NCI-H2196 treated with DMSO at 0.1 percent for 48 hours (cell line): ENCODE measurements at regions not wholly inside any gene's neighbourhood (a gene's known extent, or its start where the extent isn't known, plus 50 kb on each side); places are given as distances from the start of the nearest gene placed in this dataset.

Experiments used
- DNase-seq: peaks from one replicate; lab custom pipeline; 2025; ENCODE audit not compliant: unreplicated experiment; lab: John Stamatoyannopoulos, UW

DNA sequence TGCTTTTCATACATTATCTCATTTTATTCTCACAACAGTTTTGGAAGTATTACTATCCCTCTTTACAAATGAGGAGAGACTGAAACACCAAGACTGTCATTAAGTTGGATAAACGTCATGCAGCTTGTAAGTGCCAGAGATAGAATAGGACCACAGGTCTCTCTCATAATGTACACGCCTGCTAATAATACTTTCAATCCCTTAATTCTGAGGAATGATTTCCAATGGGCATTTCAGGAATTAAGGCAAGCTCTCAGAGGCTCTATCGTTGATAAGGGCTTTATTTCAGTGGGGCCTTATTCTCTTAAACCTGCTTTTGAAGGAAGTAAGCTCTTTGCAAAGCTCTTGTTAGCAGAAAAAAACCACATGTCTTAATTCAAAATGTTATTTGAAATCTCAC, 229.1 kb downstream of the NFKBIZ start:
- DNase-seq = no peak

DNA sequence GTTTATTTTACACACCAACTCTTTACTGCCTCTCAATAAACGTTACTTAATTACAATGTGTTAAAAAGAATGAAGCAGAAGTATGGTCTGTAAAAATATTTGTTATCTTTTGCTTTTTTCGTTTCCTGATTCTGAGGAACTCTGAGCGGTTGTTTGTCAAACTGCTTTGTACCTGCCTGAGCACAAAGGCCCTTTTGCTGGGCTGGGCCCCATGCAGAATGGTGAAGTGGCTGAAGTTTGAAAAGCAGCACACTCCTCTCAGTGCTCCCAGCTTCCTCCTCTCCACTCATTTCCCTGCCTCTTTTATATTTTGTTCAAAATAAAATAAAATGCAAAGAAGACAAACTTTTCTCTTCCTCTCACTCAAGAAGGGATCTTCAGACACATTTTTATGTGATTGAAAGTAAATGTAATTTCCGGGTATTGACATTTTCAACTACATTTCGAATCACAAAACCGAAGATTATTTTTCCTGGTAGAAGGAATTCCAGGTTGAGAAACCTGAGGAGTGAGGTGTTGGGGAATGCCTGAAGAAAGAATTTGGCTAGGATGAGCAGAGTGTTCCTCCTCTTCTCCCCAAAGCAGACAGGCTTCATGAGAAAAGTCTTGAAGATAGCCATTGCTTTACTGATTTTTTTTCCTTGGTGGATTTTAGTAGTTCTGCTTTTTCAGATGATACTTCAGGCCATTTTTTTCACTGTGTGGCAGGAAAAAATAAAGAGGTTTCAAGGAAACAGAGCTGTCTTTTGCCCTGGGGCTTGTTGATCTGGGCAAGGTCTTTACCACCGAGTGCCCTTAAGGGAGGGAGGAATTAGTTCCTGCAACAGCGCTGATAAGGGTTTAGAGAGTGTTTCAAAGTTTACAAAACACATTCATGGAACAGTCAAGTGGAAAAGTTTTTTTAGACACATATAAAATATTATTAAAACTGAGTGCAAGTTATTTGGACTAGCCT, 229.8 kb downstream of the NFKBIZ start:
- DNase-seq = no peak

DNA sequence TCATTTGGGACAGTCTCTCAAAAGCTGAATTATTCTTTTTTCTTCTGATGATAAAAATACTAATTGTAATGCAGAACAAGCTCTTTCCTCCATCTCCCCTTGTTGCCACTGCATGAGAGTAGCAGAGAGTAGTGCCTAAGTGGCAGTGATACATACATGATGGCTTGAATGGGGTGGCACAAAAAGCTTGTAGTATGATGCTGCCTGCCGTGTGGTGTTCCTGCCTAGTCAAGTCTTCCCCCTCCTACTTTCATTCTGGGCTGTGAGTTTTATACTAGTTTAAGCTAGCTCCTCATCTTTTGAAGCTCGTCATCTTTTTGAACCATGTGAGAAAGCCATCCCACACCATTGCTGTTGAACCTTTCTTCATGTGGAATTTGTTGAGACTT, 230.5 kb downstream of the NFKBIZ start:
- DNase-seq = no peak

DNA sequence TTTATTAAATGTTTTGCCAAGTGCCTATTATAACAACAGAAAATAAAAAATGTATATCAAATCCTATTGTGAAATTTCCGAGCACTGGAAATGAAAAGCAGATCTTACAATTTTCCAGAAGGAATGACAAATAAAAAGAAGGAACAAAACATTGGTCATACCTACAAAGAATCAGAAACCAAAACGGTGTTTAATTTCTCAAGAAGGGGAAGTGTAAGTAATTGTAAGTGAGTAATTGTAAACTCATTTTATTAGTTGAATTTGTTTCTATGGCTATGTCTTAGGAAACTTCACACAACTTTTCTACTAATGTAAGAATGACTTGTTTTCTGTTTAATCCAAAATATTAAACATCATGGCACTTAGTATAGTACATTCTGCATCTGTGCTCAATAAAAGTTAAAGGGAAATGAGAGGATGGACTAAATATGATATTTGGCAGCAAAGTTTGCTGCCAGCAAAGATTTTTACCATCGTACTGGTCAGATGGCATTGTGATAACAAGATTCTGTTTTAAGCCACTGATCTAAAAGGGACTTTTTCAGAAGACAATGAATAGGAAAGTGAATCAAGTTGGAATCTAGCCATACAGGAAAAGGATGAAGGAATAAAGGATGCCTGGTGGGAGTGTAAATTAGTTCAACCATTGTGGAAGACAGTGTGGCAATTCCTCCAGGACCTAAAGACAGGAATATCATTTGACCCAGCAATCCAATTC, 232.4 kb downstream of the NFKBIZ start:
- DNase-seq = no peak

DNA sequence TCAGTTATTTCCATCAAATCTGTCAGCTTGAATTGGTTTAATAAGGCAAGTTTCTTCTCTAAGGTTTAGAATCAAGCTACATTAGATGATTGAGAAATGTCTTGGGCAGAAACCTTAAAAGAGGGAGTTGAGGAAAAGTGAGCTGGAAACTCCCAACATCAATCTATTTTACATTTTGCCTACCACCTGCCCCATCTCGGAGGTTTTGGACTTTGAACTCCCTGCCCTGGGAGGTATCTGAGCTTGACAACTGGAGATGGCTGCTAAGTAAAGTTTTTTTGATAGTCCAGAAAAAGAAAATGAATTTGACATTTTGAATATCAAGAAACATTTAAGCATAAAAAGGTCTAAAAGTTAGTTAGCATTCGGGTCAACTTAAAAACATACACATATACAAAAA, 234.2 kb downstream of the NFKBIZ start:
- DNase-seq = no peak

DNA sequence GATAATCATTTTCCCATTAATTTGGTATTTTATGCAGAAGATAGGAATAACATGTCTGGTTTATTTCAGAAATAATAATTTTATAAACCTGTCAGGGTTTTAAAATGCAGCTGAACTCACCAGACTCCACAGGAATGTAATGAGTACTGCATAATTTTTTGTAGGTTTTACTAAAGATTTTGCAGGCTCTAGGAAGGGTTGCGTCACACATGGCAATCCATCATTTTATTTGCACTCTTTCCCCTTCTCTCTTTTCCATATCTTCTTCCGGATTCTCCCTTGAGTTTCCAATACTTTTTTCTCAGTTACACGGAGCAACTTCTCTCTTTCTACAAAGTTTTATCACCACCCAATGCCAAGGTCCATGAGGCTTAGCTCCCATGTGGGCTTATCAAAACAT, 234.7 kb downstream of the NFKBIZ start:
- no peak for DNase-seq

DNA sequence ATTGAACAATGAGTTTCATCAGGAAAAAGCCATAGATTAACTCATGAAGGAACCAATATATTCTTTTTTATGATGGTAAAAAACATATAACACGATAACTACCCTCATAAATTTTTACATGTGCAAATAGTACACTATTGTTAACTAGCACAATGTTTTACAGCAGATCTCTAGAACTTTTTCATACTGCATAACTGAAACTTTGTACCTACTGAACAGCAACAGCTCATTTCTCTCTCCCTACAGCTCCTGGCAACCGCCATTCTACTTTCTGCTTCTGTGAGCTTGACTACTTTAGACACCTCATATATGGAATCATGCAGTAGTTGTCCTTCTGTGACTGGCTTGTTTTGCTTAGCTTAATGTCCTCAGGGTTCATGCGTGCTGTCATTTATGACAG, 235.4 kb downstream of the NFKBIZ start:
- no peak for DNase-seq

DNA sequence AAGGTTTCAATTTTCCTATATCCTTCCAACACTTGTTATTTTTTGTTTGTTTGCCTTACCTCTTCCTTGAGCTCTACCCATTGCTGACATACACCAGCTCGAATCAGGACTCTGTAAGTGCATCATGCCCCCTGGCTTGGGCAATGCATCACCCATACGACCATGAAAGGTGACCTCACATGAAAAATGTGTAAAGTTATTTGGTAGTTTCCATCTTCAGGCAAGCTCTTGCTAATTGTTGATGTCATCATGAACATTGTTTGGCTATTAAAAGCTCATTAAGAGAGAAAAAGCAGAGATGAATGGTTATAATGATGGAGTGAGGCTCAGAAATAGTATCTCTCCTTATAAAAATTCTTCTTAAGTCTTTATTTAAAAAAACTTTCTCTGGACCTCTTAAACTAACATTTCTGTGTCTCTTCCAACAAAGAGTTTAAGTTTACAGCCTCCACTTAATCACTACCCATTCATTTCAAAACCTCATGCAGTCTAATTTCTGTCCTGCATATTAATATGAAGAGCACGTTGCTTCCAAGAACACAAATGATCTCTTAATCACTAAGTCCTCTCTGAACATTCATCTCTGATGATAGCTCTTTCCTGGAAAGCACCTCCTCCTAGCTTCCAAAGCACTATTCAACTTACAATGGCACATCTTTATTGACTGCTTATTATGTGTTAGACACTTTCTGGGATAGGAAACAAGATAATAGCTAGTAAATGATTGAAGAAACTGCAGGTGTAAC, 236.3 kb downstream of the NFKBIZ start:
- no peak for DNase-seq

DNA sequence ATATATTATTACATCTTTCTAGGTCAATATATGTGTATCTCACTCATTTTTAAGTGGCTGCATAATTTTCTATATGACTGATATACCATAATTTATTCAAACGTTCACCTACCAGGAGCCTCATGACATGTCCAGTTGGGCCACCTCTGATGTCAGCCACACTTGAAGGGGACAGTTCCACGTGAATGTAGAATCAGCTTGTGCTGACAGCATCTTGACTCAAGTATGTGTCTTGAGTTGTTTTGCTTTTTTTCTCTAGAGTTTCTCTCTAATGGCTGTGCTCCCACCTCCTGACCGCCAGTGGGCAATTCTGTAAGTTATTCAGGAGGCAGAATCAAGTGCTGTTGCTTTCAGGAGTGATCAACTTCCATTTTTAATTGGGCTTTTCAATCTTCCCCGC, 237.9 kb downstream of the NFKBIZ start:
- no peak for DNase-seq

DNA sequence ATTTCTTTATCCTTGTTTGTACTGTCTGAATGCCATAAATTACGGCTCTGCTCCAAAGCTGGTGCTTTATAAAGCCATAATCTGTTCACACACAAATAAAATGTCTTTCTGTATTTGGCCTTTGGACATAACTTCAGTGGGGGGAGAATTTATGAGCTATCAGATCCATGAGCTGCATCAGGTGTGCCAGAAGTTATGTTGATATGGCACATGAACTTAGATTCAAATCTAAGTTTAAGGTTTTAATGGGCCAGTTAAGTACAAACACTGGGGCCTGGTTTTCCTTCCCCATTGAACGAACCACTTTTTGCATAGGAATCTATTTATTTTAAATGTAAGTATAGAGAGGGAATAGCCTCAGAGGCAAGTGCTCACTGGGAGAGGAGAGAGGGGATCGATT, 239.9 kb downstream of the NFKBIZ start:
- DNase-seq = no peak

DNA sequence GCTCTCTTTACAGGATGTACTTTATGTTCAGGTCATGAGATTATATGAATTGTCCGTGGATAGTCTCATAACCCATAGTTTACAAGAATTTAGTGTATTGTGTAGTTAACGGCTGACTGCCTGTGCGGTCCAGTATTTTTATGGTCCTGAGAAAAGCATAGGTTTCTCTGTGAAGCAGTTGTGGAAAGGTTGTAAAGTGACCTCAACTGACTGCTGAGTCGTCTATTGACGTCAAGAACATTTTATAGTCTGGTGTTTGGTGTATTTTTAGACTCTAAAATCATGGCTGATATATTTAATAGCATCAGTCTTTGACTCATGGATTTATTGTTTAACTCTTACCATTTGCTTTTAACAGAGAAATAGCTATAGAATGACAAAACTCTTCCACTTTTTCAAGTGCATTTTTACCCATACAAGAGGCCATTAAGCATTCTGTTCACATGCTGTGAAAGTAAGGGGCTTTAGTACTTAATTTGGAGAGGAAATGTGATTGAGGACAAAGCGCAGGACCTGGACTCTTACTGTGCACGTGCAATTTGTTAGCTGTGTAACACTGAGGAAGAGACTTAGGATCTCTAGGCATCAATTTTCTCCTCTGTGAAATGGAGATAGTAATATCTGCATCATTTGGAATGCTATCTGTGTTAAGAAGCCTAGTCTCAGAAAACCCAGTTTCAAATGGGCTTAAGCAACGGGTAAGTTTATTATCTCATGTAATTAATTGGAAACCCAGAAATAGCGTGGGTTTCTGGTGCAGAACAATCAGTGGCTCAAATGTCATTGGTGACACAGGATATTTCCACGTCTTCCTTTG, 240.8 kb downstream of the NFKBIZ start:
- no peak for DNase-seq

DNA sequence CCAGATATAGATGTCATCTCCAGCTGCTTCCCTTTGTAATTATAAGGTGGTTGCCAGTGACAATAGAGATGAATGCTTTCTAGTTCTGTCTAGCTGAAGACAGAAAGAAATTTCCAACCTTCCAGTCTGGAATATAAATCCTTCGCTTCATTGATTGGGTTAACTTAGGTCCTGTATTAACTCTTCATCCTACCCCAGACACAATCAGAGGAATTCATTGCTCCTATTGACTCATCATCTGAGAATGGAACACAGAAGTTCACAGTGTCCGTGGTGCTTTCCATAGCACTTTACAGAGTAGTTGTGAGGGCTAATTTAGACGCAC, 241.4 kb downstream of the NFKBIZ start:
- DNase-seq = no peak

DNA sequence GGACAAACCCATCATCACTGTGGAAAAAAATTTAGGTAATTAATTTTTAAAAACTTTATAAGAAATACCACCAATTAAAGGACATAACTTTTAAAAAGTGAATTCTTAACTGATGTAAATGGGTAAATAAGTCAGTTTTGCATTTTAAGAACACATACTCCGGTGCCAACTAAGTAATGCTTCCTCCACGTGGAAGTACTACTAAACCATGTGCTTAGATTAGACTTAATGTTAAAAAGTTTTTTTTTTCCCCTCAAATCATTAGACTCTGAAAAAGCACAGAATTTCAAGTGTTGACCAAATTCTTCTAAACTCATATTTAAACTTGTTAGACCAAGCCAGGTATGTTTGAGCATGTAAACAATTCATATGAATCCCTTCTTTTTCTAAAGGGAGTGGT, 242.0 kb downstream of the NFKBIZ start:
- no peak for DNase-seq

DNA sequence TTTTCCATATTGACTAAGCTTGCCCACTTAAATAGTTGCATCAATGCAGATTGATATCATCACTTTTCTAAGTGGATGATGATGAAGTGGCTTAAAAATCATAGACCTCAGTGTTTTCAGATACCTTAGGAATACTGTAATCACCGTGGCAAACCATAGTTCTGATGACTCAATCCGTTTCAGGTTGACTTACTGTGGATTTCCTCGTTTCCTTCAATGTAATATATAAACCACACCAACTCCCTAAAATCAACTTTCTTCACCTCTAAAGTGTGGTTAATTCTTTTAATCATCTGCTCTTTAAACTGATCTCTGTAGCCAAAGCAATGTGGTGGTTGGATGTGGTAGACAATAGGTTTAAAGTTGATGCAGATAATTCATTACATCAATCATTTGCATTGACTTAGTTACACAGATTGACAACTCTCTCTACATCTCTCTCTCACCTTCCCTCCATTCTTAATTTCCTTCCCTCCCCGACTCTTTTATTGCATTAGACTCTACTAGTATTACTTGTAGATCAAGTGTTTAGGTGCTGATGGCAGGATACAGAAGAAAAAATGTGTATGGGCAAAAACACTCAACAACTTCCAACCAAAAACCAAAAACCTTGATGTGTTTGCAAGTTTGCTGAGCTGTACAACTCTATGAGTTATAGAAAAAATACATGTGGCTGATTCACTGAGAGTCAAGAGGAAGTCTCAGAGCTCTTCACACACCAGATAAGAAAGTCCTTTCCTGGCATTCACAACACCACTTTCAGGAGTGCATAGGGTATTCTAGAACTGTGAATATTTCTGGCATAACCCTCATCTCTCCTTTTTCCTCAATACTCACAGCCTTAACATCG, 243.5 kb downstream of the NFKBIZ start:
- no peak for DNase-seq

DNA sequence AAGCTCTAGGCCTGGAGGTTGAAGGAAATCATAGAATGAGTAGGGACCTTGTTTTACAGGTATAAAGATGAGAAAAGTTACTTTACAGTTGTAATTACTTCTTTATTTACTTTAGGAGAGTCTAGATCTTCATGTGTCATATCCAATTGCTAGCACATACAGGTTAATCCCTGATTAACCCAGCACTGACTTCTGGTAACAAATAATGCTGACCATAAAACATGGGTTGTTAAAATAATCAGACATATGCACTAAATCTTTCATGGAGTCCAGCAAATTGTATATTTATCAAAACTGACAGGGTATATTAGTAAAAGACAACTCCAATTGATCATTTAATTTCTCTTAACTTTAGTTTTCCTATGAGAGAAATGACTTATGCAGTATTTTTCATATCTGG, 245.2 kb downstream of the NFKBIZ start:
- no peak for DNase-seq

DNA sequence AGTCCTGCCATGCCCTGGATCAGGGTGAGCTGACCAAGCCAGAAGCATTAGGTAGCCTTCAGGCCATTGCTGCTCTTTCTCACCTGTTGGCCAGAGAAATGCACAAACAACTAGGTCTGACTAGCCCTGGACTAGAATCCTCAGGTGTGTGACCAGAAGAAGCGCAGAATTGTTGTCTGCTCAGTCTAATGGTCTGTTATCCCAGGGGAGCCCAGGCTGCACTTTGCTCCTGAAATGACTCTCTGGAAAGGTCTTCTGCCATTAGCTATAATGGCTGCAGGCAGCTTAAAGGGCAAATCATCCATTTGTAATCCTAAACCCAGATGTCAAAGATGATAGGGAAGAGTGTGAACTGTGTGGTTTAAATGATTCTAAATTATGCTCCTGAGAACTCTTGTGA, 246.1 kb downstream of the NFKBIZ start:
- DNase-seq = no peak

DNA sequence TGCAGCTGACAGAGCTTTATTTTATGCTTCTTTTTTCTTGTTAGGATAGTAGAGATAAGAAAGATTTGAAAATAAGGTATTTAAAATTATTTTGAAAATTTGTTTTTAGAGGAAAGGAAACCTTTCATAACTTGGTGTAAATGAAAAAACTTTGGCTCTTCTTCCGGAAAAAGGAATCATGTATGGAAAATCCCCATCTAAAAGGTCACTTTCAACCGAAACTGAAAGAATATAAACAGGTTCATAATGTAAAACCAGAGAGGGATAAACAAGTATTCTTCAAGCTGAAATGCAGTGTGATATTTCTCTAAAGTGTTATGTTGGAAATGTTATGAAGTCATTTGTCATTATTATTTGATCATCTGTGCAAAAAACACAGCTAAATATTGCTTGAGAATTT, 246.8 kb downstream of the NFKBIZ start:
- no peak for DNase-seq

DNA sequence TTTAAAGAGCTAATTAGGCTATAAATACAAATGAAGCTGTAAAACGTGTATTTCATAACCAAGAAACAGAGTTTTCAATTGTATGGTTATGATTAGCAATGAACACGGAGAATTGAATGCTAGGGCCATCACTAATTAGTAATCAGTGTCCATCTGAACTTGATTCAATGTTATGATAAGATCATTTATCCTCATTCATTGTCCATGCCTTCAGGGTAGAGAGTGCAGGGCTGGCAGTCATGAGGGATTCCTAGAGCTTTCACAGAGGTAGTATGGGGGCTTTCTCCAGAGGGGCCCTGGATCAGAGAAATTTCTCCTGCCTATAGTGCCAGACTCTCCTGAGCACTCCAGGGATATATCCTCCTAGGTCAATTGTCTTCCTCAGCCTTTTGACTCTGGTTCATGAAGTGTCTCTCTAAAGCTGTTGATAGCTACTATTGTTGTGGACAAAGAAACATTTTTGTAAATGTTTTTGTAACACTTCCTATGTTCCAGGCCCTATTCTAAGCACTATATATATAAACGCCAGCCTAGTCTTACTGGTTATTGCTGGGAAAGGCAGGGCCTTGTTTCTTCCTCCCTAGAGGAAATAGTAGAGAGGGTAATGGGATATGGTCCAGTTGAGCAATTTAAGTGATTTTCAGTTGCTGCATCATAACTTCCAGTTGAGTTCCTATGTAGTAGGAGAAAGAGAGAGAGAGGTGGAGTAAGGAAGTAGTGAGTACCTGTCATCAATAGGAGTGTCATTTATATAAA, 249.0 kb downstream of the NFKBIZ start:
- DNase-seq = no peak

DNA sequence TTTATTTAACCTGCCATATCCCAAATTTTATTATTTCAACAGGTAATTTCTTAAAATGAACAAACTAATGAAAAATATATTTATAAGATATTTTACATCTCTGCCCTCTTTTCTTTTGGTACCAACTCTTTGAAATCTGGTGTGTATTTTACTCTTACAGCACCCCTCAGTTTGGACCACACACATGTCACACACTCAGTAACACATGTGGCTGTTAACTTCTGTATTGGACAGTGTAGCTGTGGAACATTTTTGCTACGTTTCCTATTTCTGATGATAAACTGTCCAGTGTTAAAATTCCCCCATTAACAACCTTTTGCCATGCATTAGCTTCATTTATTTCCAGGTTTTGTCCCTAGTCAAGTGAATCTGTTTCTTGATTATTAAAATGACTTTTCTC, 250.6 kb downstream of the NFKBIZ start:
- no peak for DNase-seq
